ENCODE measurements at regions not wholly inside any gene's neighbourhood (a gene's known extent, or its start where the extent isn't known, plus 50 kb on each side); places are given as distances from the start of the nearest gene placed in this dataset.

DNA sequence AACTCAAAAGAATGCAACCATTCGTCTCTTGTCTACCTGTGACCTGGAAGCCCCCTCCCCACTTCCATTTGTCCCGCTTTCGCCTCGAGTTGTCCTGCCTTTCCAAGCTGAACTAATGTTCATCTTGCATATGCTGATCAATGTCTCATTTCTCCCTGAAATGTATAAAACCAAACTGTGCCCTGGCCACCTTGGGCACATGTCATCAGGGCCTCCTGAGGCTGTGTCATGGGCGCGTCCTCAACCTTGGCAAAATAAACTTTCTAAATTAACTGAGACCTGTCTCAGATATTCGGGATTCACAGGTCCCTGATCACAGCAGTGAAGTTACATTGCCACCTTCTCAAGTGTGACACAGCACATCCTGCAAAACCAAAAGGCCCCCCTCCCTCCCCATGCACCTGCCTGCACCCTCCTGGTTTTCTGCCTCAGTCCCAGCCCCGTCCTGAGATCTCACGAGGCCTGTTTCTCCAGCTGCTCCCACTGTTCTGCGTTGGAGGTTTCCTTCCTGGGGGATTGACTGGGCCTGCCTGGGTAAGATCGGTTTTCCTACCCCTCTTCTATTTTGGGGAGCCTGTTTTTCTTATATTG, 1328.7 kb downstream of the TBC1D22A start:
- DNase-seq (ENCODE audit: low read depth in 2 of 2), result no peak

DNA sequence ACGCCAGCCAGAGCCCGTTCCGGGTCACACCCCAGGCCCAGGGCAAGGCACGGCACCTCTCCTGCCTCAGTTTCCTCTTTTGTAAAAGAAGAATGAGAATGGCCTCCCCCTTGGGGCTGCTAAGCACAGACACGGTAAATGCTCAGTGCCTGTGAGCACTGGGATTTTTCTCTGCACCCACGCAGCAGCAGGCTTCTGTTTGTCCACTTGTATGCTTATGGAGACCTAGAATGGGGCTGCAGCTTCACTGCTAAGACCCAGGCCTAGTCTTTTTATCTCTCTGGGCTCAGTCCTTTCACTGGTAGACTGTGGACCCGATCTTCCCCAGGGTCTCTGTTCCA, 1327.9 kb downstream of the TBC1D22A start:
- no peak for DNase-seq (ENCODE audit: low read depth in 2 of 2)

DNA sequence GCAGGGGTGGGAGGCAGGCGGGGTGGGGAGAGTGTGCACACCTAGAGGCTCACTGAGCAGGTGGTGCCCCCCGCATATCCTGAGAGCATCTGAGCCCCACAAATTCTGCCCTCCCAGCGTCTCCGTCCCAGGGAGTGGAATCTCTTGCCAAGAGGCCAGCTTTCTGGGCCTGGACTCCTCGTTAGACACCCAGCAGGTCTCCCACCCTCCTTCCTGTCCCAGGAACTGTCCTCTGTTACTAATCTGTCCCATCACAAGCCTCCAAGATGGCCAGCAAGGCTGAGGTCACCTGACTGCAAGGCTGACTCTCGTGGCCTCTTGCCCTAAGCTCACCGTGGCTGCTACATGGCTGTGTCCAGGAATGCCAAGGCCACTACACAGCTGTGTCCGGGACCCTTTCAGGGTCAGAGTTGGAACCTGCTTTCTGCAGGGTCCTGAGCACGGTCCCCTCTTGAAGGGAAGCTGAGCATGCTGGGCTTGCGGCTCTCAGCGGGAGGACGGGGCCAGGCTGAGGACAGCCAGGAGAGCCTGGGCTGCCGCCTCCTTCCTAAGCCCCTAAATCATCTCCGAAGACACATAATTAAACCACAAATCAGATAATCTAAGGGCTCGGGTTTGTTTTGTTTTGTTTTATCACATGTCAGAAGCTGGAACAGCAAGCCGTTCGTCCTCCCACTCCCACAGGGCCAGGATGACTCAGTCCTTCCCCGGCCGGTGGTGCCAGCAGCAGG, 1327.3 kb downstream of the TBC1D22A start:
- DNase-seq (ENCODE audit: low read depth in 2 of 2), result no peak

DNA sequence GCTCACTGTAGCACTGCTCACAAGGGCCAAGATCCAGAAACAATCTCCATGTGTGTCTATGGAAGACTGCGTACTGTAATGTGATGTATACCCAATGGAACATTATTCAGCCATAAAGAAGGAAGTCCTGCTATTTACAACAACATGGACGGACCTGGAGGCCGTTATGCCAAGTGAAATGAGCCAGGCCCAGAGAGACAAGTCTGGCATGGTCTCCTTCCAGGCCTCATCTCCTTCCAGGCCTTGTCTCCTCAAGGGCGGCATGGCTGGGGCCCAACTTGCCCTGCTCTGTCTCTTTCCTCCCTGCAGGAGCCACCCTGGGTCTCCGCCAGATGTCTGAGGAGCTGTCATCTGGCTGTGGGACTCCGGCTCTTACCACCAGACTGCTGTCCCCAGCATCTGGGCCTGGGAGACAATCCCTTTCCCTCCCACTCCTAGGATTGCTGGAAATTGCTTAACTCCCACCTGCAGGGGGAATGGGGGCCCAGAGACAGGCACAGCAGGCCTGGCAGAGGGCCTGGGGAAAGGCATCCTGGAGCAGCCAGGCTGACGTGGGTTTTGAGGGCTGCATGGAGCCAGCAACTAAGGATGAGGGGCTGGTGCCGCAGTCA, 1326.6 kb downstream of the TBC1D22A start:
- DNase-seq (ENCODE audit: low read depth in 2 of 2), result no peak

DNA sequence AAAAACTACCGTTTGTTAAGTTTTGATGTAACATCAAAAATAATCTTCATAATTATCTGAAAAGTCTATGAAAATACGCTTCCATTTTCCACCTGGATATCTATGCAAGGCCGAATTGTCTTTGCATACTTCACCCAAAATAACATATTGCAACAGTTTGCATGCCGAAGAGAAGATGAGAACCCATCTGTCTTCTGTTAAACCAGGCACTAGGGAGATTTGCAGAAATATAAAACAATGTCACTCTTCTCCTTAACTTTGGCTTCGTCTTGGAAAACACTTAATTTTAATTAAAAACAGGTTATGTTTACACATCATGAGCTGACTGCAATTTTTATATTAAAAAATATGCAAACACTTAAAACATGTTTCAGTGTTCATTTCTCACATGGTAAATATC, 1325.8 kb downstream of the TBC1D22A start:
- no peak for DNase-seq (ENCODE audit: low read depth in 2 of 2)

DNA sequence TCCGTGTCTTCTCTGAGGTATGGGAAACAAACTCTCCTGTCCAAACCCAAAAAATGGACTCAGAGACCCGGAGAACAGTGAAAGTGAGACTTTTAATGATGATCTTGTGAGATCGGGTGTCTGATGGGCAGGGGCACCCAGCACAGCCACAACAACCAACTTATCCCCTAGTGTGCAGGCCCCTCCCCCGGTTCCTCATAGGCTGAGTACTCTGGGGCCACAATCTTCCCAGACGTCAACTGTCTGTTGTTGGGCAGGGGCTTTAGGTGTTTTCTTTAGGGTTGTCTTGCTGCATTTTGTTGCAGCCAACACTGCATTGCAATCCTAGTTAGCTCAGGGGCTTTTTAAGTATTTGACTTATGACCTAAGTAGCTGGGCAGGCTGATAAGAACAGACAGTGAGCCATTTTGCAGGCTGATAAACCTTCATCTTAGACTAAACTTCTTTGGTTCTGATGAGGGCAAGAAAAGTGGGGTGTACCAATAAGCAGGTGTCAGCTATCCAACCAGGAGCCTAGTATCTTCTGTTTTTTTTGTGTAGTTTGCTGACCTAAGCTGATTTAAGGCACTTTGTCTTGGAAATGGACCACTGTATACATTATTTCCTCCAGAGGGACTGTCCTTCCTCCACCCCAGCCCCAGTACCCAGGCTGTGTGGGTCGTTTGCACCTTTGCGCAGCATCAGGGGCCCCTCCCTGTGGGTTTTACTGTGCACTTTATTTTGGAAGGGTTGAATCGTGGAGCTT, 1323.6 kb downstream of the TBC1D22A start:
- DNase-seq (ENCODE audit: low read depth in 2 of 2), result no peak

DNA sequence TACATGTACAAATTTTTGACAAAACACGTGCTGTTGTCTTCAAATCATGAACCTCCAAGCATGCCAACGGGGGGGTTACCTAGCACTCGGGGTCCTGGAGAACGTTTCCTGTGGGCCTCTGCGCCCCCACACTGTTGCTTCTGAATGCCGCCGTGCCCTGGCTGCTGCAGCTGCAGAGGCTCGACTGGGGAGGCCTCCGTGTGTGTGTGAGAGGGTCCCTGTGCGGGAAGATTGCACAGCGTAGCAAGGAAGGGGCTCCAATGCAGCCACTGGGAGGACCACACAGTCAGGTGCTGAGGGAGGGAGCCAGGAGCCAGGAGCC, 1322.2 kb downstream of the TBC1D22A start:
- DNase-seq (ENCODE audit: low read depth in 2 of 2), result no peak

DNA sequence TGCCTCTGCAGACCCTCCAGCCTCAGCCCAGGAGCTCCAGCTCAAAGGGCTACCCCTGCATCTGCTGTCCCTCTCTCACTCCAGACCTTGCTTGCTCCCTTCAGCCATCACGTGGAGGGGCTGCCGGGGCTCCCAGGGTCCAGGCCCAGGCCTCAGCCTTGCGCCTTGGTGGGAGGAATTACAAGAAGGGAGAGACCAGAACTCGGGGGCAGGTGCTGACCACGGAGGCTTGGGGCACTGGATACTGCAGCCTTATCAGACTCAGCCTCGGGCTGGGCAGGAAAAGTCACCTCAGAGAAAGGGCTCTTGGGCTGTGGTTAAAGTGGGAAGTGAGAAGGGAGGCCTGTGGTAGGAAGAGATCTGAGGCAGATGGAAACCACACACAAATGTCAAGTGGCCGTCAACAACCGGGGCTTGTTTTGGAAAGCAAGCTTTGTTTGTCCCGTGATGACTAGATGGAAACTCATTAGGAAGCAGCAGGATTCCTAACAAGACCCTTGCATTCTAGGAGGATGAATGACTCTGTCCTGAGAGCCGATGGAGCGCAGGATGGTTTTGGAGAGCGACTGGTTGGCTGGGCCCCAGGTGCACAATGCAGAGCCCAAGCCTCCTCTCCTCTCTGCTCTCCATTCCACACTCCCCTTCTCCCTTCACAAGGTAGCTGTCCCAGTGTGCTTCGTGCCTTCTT, 1321.7 kb downstream of the TBC1D22A start:
- no peak for DNase-seq (ENCODE audit: low read depth in 2 of 2)

DNA sequence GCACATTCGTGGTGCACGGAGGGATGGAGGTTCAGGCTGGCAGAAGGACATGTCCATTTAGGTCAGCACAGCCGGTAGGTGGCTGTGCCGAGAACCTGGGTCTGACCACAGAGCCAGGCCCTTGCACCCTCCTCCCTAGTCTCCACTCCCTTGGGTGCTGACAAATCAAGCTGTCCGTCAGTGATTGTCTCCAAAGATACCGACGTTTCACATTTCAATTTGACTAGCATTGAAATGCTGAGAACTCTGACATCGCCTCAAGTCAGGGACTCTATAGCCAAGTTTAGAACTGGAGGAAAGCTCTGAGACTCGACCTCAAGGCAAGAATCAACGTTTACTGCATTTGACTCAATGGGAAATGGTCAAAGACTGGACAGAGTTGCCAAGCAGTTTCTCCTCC, 1321.1 kb downstream of the TBC1D22A start:
- no peak for DNase-seq (ENCODE audit: low read depth in 2 of 2)

DNA sequence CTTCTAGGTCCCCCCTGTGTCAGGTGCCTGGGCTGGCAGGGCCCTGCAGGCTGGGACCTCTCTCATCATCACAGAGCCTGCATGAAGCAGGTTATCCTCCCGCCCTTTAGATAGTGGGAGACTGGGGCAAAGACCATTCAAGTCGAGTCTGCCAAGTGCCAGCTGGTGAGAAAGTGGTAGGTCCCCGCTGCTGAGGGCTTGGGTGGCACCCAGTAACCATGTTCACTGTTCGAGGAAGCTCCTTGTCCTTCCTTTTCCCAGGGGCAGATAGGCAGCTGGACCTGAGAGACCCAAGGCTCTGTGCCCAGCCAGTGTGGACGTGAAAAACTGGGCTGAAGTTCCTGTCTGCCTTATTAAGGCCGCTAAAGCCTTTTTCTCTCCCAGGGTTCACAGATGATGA, 1319.8 kb downstream of the TBC1D22A start:
- DNase-seq (ENCODE audit: low read depth in 2 of 2), result no peak

DNA sequence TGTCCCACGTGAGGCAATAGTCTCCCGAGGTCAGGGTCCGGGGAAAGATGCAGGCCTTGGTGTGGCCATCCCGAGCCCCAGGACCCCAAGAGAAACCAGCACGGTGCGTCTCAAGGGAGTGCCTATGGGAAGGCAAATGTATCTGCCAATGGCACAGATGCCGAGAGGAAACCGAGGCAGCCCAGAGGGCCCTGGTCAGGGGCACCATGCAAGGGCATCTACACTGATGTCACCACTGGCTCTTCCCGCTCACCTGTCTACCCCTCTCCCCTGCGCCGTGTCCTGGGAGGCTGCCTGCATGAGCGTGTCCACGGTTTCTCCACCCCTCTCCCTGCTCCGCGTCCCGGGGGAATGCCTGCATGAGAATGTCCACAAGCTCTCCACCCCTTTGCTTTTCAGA, 1318.8 kb downstream of the TBC1D22A start:
- no peak for DNase-seq (ENCODE audit: low read depth in 2 of 2)

DNA sequence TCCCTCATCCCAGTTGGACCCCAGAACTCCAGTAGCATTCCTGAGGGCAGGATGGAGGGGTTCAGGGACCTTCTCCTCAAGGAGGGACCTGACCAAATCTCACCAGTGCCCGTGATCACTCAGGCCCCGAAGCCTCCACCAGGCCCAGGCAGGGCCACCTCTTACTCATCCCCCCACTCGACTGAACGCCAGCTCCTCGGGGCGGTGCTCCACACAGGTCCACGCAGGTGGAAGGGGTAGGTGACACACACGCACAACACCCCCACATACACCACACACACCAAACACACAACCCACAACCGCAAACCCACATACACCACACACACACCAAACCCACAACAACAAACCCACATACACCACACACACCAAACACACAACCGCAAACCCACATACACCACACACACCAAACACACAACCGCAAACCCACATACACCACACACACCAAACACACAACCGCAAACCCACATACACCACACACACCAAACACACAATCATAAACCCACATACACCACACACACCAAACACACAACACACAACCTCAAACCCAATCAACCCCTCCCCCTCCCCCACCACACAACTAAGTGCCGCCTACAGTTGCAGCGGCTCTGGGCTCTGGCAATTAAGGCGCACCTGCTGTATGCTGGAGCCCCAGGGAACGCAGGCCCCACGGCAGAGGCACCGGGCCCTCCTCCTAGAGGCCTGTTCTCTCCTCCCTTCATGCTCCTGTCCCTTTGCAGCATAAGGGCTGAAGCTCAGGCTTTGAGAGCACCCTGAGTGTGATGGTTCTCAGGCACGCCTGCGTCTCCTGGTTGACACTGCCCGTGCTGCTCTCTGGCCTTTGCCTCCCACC, 1318.1 kb downstream of the TBC1D22A start:
- no peak for DNase-seq (ENCODE audit: low read depth in 2 of 2)

DNA sequence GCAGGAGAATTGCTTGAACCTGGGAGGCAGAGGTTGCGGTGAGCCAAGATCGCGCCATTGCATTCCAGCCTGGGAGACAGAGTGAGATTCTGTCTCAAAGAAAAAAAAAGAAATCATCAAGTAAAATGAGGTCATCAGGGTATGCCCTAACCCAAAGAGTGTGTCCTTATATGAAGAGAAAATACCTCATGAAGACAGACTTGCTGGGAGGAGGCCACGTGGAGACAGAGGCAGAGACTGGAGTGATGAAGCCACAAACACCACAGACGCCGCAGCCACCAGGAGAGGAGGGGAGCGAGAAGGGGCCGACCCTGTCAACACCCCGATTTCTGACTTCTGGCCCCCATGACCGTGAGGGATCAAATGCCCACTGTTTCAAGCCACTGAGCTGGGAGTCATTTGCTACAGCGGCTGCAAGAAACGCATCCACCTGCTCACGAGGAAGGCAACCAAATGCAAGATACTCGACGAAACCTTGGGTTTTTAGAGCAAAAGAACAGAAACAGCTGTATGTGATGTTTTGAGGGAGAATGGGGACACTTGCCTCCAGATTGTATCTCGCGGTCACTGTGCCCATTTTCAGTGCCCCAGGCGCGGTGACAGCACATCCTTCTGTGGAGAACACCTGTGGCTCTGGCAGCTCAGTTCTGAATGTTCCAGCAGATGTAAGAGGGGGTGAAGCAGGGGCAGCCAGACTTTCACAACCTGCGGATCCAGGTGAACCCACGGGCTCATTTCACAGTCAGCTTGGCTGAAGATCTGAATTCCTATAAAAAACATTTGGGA, 1317.2 kb downstream of the TBC1D22A start:
- DNase-seq (ENCODE audit: low read depth in 2 of 2), result no peak

DNA sequence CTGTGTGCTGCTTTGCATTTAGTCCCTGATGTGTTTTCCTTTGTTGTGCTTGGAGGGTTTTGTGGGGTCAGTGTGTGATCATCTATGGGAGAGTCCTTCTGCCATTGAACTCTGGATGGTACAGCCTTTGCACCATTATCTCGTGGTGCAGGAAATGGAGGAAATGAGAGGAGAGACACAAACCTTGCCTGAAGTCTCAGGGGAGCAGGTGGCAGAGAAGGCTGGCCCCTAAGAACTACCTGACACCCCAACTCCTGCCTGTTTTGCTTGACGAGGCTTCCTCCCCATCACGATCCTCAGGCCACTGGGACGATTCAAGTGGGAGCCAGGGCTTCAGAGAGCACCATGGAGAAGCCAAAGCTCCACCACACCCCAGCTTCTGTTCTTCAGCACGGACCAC, 1316.4 kb downstream of the TBC1D22A start:
- DNase-seq (ENCODE audit: low read depth in 2 of 2), result no peak

DNA sequence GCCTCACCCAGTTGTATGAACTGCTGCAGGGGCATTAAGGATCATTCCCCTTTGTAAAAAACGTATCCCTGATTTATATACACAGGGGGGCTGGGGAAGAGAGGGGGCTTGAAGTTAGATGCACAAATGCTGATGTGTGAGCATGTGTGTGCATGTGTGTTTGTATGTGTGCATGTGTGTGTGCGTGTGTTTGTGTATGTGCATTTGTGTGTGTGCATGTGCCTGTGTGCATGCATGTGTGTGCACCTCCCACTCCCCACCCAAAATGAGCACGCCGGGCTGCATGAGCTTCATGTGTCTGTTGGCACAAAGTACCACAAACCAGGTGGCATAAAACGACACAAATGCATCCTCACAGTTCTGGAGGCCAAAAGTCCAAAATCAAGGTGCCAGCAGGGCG, 1315.2 kb downstream of the TBC1D22A start:
- DNase-seq (ENCODE audit: low read depth in 2 of 2), result no peak

DNA sequence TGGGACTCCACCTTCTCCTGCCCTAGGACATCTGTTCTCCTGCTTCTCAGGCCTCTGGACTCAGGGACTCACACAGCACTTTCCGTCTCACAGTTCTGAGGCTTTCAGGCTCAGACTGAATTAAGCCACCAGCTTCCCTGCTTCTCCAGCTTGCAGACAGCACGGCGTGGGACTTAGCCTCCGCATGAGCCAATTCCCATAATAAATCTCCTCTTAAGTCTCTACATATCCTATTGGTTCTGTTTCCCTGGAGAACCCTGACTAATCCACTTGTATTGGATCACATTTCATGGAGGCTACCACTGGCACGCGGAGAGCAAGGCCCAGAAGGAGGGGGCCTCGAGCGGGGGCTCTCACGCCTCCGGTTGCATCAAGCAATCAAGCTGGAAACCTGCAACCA, 1313.6 kb downstream of the TBC1D22A start:
- DNase-seq (ENCODE audit: low read depth in 2 of 2), result no peak

DNA sequence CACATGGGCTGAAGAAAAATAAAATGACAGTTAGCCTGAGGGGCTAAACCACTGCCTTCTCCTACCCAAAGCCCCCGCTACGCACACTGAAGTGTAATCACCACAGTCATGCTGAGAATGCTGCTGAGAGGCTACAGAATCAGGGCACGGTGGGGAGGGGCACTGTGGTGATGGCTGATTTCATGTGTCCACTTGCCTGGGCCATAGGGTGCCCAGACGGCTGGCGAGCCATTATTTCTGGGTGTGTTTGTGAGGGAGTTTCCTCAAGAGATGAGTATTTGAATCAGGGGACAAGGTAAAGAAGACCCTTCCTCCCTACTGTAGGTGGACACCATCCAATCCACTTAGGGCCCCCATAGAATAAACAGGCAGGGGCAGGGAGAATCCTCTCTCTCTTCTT, 1313.2 kb downstream of the TBC1D22A start:
- DNase-seq (ENCODE audit: low read depth in 2 of 2), result no peak

DNA sequence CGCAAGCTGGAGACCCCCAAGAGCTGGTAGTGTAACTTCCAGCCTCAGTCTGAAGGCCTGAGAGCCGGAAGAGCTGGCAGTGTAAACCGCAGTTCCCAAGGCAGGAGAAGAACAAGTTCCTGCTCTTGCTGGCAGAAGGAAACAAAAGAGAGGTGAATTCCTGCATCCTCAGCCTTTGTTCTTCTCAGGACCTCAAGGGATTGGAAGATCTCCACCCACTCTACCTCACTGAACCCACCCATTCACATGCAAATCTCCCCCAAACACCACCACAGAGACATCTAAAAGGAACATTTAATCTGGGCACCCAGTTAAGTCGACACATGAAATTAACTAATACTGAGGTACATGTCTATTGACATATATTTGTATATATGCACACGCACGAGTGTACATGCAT, 1310.3 kb downstream of the TBC1D22A start:
- DNase-seq (ENCODE audit: low read depth in 2 of 2), result no peak

DNA sequence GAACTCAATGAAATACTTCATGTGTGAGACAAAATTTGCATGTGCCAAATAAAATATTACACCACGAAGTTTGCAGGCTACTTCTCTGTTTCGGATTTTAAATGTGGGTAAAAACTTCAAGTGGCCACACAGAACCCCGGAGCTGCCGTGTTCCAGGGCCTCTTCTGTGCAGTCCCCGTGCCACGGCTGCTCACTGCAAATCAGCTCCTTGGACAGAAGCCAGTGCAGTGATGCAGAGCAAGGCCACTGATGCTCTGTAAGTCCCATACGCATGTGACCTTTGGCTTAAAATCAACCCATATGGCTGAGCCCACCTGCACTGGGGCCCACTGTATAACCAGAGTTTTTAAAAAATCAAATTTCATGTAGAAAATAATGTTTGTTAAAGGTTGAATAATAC, 1309.4 kb downstream of the TBC1D22A start:
- no peak for DNase-seq (ENCODE audit: low read depth in 2 of 2)

DNA sequence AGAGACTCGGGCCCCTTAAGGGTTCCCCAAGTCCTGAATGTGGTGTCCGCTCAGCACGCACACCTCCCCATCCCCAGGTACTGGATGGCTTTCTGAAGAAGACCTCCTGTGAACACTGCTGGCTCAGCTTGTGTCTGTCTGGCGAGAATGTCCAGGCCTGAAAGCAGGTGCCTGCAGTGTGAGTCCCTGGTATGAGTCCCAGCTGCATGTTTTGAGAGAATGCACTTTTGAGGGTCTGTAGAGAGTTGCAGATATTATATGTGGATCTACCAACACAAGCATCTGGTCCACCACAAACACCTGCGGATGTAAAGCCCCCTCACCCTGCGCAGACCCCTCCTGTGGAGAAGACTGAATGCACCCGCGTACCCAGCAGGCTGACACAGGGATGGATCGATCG, 1308.9 kb downstream of the TBC1D22A start:
- no peak for DNase-seq (ENCODE audit: low read depth in 2 of 2)

DNA sequence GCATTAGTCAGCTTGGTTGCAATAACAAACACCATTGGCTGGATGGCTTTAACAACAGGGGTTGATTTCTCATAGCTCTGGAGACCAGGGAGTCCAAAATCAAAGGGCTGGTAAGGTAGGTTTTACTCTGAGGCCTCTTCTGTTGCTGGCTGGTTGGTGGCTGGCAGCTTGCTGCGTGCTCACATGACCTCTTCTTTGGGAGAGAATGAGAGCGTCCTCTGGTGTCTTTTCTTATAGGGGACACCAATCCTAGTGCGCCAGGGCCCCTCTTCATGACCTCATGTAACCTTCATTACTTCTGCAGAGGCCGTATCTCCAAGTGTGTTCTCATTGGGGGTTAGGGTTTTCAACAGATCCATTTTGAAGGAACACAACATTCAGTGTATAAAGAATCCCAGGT, 1308.3 kb downstream of the TBC1D22A start:
- no peak for DNase-seq (ENCODE audit: low read depth in 2 of 2)
